H9 (cell line): ENCODE measurements at regions not wholly inside any gene's neighbourhood (a gene's known extent, or its start where the extent isn't known, plus 50 kb on each side); places are given as distances from the start of the nearest gene placed in this dataset.

Source experiments
- DNase-seq: peaks from one replicate; pipeline ENCODE4 v3.0.0-alpha.2; 2017
- H2AFZ ChIP-seq: one replicate; pipeline ENCODE4 v1.6.1; 2013; ENCODE audit warnings: mild to moderate bottlenecking, low read length, control low read depth, moderate library complexity
- H2AK5ac ChIP-seq: 2 replicates; pipeline ENCODE4 v1.6.1; 2013; ENCODE audit warnings: low read length, control low read depth, mixed read lengths; ENCODE audit not compliant: insufficient read length
- H2BK120ac ChIP-seq: one replicate; pipeline ENCODE4 v1.6.1; 2013; ENCODE audit warnings: low read depth, mild to moderate bottlenecking, low read length, control low read depth, inconsistent platforms; ENCODE audit not compliant: poor library complexity, severe bottlenecking
- H2BK12ac ChIP-seq: 2 replicates; pipeline ENCODE4 v1.6.1; 2013; ENCODE audit warnings: low read length, control low read depth, mixed read lengths, low read depth; ENCODE audit not compliant: insufficient read length
- H2BK15ac ChIP-seq: 2 replicates; pipeline ENCODE4 v1.6.1; 2013; ENCODE audit warnings: low read depth, low read length, control low read depth
- H2BK20ac ChIP-seq: one replicate; pipeline ENCODE4 v1.6.1; 2013; ENCODE audit warnings: low read depth, mild to moderate bottlenecking, low read length, control low read depth, inconsistent platforms; ENCODE audit not compliant: poor library complexity, severe bottlenecking
- H2BK5ac ChIP-seq: 2 replicates; pipeline ENCODE4 v1.6.1; 2013; ENCODE audit warnings: low read length, control low read depth, mixed read lengths; ENCODE audit not compliant: insufficient read length
- H3K14ac ChIP-seq: 2 replicates; pipeline ENCODE4 v1.6.1; 2013; ENCODE audit warnings: low read length, control low read depth; ENCODE audit not compliant: insufficient read depth
- H3K18ac ChIP-seq: 2 replicates; pipeline ENCODE4 v1.6.1; 2013; ENCODE audit warnings: low read depth, mild to moderate bottlenecking, mixed read lengths, low read length, control low read depth; ENCODE audit not compliant: insufficient read length
- H3K23ac ChIP-seq: 2 replicates; pipeline ENCODE4 v1.6.1; 2013; ENCODE audit warnings: low read length, control low read depth, mixed read lengths, low read depth; ENCODE audit not compliant: insufficient read length
- H3K23me2 ChIP-seq: 2 replicates; pipeline ENCODE4 v1.6.1; 2013; ENCODE audit warnings: low read depth, mild to moderate bottlenecking, mixed read lengths, low read length, control low read depth; ENCODE audit not compliant: insufficient read length, poor library complexity, severe bottlenecking
- H3K27ac ChIP-seq: 2 replicates; pipeline ENCODE4 v1.5.1; 2013; ENCODE audit warnings: low read length, control low read depth, mixed read lengths, low read depth; ENCODE audit not compliant: insufficient read length
- H3K27me3 ChIP-seq: 2 replicates; pipeline ENCODE4 v1.6.1; 2013; ENCODE audit warnings: low read length, control low read depth, inconsistent platforms; ENCODE audit not compliant: insufficient read depth
- H3K4ac ChIP-seq: 2 replicates; pipeline ENCODE4 v1.6.1; 2013; ENCODE audit warnings: low read depth, mild to moderate bottlenecking, control low read depth, inconsistent platforms, low read length, moderate library complexity
- H3K4me1 ChIP-seq: 2 replicates; pipeline ENCODE4 v1.6.1; 2013; ENCODE audit warnings: low read length, control low read depth, inconsistent platforms; ENCODE audit not compliant: insufficient read depth
- H3K4me2 ChIP-seq: 2 replicates; pipeline ENCODE4 v1.6.1; 2013; ENCODE audit warnings: low read length, control low read depth, mixed read lengths; ENCODE audit not compliant: insufficient read length, insufficient read depth
- H3K56ac ChIP-seq: 2 replicates; pipeline ENCODE4 v1.6.1; 2013; ENCODE audit warnings: low read depth, mild to moderate bottlenecking, mixed read lengths, low read length, control low read depth; ENCODE audit not compliant: insufficient read length
- H3K79me1 ChIP-seq: 2 replicates; pipeline ENCODE4 v1.6.1; 2013; ENCODE audit warnings: low read depth, mild to moderate bottlenecking, moderate library complexity, low read length, control low read depth, inconsistent platforms; ENCODE audit not compliant: insufficient read depth, poor library complexity, severe bottlenecking
- H3K79me2 ChIP-seq: 2 replicates; pipeline ENCODE4 v1.6.1; 2013; ENCODE audit warnings: low read length, control low read depth, inconsistent platforms; ENCODE audit not compliant: insufficient read depth
- H3K9ac ChIP-seq: 2 replicates; pipeline ENCODE4 v1.6.1; 2013; ENCODE audit warnings: low read length, control low read depth, mixed read lengths; ENCODE audit not compliant: insufficient read length; ENCODE audit errors: extremely low read depth
- H3K9me3 ChIP-seq: one replicate; pipeline ENCODE4 v1.6.1; 2013; ENCODE audit warnings: low read depth, low read length, inconsistent platforms; ENCODE audit not compliant: control insufficient read depth
- H3T11ph ChIP-seq: one replicate; pipeline ENCODE4 v1.6.1; 2013; ENCODE audit warnings: mild to moderate bottlenecking, low read length, control low read depth, inconsistent platforms
- H4K20me1 ChIP-seq: one replicate; pipeline ENCODE4 v1.6.1; 2013; ENCODE audit not compliant: control insufficient read depth, insufficient read length, insufficient read depth
- H4K5ac ChIP-seq: 2 replicates; pipeline ENCODE4 v1.6.1; 2013; ENCODE audit warnings: low read depth, mild to moderate bottlenecking, mixed read lengths, low read length, control low read depth; ENCODE audit not compliant: insufficient read length
- H4K8ac ChIP-seq: replicated peaks from 2 replicates; pipeline ENCODE4 v1.6.1; 2013; ENCODE audit warnings: low read length, control low read depth, mixed read lengths, low read depth; ENCODE audit not compliant: insufficient read length
- H4K91ac ChIP-seq: 2 replicates; pipeline ENCODE4 v1.6.1; 2013; ENCODE audit warnings: low read depth, mild to moderate bottlenecking, moderate library complexity, mixed read lengths, low read length, control low read depth; ENCODE audit not compliant: insufficient read length
- H3K27ac Mint-ChIP-seq, 3 experiments: 2 replicates in 2 of 3; 3 replicates in 1 of 3; pipeline ENCODE4 v1.8.0; 2020 to 2021; ENCODE audit warnings: mixed read lengths in 3 of 3, mild to moderate bottlenecking in 1 of 3, moderate library complexity in 1 of 3
- H3K27me3 Mint-ChIP-seq: 2 replicates; pipeline ENCODE4 v1.8.0; 2021; ENCODE audit warnings: low read depth, mild to moderate bottlenecking, moderate library complexity, mixed read lengths
- H3K36me3 Mint-ChIP-seq, 3 experiments: 2 replicates in 2 of 3; 3 replicates in 1 of 3; pipeline ENCODE4 v1.8.0; 2020 to 2021; ENCODE audit warnings: low read depth in 3 of 3, mixed read lengths in 3 of 3; ENCODE audit not compliant: insufficient read depth in 1 of 3
- H3K4me1 Mint-ChIP-seq, 2 experiments: 2 replicates each; pipeline ENCODE4 v1.8.0; 2020; ENCODE audit warnings: mixed read lengths in 2 of 2
- H3K4me3 Mint-ChIP-seq, 2 experiments: 2 replicates in 1 of 2; 3 replicates in 1 of 2; pipeline ENCODE4 v1.8.0; 2020 to 2021; ENCODE audit warnings: mild to moderate bottlenecking in 2 of 2, mixed read lengths in 2 of 2, moderate library complexity in 1 of 2
- H3K9me3 Mint-ChIP-seq, 2 experiments: 2 replicates in 1 of 2; 3 replicates in 1 of 2; pipeline ENCODE4 v1.8.0; 2020; ENCODE audit warnings: mild to moderate bottlenecking in 2 of 2, mixed read lengths in 2 of 2, moderate library complexity in 1 of 2
- CTCF ChIP-seq: fragments of 200-600 bp; sonication (generic); conservative IDR thresholded peaks from 3 replicates; pipeline ENCODE4 v1.8.0; 2021; ENCODE audit warnings: antibody characterized with exemption, mild to moderate bottlenecking
- WGBS: extraction: QIAGEN DNeasy Blood & Tissue Kit; methylation state at CpG from one replicate; pipeline ENCODE4 v1.1.7; 2013; ENCODE audit warnings: missing lambda C conversion rate, low lambda C conversion rate, mixed read lengths; ENCODE audit not compliant: insufficient read length; ENCODE audit errors: extremely low coverage; 5-methylcytosine and 5-hydroxymethylcytosine counted together

GRCh38 chr4:123832173-123833026 lies 435.8 kb downstream of the SPRY1 start:
- no peak overlapping the region for H4K91ac ChIP-seq
- Mint-ChIP-seq H3K9me3 (no peaks in the 10 kb centered on the region), H3K4me3 (no peak overlapping the region), H3K36me3 (peaks cover 0 to 5% (median 5%) of the 10 kb centered on the region in 3 experiments; a peak in 3 of 7 replicates), H3K27ac (no peak overlapping the region), H3K4me1 (peaks cover 3 to 7% of the 10 kb centered on the region in 2 experiments; a peak in 3 of 4 replicates), H3K27me3 (no peaks in the 10 kb centered on the region)
- H3K18ac ChIP-seq, result no peak overlapping the region
- H3K14ac ChIP-seq, result no peak overlapping the region
- H3K4me2 ChIP-seq, result no peak overlapping the region
- no peak overlapping the region for H2BK5ac ChIP-seq
- no peaks in the 10 kb centered on the region for H3K9me3 ChIP-seq
- H3K4ac ChIP-seq, result no peak overlapping the region
- no peaks in the 10 kb centered on the region for H3K27me3 ChIP-seq
- no peak overlapping the region for H4K8ac ChIP-seq
- no peak overlapping the region for H2AFZ ChIP-seq
- no peak overlapping the region for H3K56ac ChIP-seq
- TF ChIP-seq CTCF, result no peak
- H3K23me2 ChIP-seq, result no peaks in the 10 kb centered on the region
- no peaks in the 10 kb centered on the region for H4K20me1 ChIP-seq
- no peak overlapping the region for H3K23ac ChIP-seq
- no peak for DNase-seq
- no peaks in the 10 kb centered on the region for H3K79me1 ChIP-seq
- H2BK12ac ChIP-seq, result no peak overlapping the region
- H2AK5ac ChIP-seq, result no peak overlapping the region
- H2BK120ac ChIP-seq, result no peak overlapping the region
- H2BK15ac ChIP-seq, result no peak overlapping the region
- H3K27ac ChIP-seq, result no peak overlapping the region
- no peak overlapping the region for H2BK20ac ChIP-seq
- H4K5ac ChIP-seq, result no peak overlapping the region
- no peaks in the 10 kb centered on the region for H3K79me2 ChIP-seq
- H3K4me1 ChIP-seq, result no peaks in the 10 kb centered on the region
- no CpG with 5 or more reads among the region's 7 CpGs for WGBS
- no peak overlapping the region for H3T11ph ChIP-seq
- H3K9ac ChIP-seq, result no peak overlapping the region
